SU-DHL-6 (cell line): ENCODE measurements at regions not wholly inside any gene's neighbourhood (a gene's known extent, or its start where the extent isn't known, plus 50 kb on each side); places are given as distances from the start of the nearest gene placed in this dataset.

ENCODE experiments used
- EZH2phosphoT487 ChIP-seq: fragments of 200-600 bp; sonication (generic), shearing (Covaris generic); conservative IDR thresholded peaks from 2 replicates; pipeline ENCODE4 v1.6.1; 2018; ENCODE audit warnings: mild to moderate bottlenecking, antibody characterized with exemption, low read length, moderate library complexity, mixed read lengths
- TF ChIP-seq, protein P1 (sequence below): fragments of 200-600 bp; sonication (generic); IDR thresholded peaks from one replicate; pipeline ENCODE4 v1.5.1; 2017; ENCODE audit warnings: antibody characterized with exemption, mild to moderate bottlenecking, low read length, moderate library complexity; ENCODE audit not compliant: insufficient read depth, poor library complexity, severe bottlenecking

DNA sequence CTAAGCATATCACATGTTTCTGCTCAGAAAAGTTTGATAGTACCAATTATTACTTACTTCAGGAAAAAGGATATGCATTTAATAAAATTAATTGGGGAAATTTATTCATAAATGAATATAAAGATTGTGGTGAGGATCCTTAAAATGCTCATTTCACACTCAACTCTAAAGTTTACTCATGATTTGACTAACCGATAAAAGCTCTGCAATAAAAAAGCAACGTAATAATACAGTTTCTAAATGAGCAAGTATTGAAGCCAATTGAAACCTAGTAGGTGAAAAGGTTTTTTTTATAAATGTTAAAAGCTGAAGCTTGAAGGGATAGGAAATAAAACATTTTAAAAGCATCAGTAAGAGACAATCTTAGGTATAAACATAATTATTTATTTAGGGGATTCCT is 308.3 kb upstream of the STEAP1 start:
- TF ChIP-seq, protein P1, sequence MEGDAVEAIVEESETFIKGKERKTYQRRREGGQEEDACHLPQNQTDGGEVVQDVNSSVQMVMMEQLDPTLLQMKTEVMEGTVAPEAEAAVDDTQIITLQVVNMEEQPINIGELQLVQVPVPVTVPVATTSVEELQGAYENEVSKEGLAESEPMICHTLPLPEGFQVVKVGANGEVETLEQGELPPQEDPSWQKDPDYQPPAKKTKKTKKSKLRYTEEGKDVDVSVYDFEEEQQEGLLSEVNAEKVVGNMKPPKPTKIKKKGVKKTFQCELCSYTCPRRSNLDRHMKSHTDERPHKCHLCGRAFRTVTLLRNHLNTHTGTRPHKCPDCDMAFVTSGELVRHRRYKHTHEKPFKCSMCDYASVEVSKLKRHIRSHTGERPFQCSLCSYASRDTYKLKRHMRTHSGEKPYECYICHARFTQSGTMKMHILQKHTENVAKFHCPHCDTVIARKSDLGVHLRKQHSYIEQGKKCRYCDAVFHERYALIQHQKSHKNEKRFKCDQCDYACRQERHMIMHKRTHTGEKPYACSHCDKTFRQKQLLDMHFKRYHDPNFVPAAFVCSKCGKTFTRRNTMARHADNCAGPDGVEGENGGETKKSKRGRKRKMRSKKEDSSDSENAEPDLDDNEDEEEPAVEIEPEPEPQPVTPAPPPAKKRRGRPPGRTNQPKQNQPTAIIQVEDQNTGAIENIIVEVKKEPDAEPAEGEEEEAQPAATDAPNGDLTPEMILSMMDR = no peak
- no peak for TF ChIP-seq EZH2phosphoT487
